ENCODE measurements at regions not wholly inside any gene's neighbourhood (a gene's known extent, or its start where the extent isn't known, plus 50 kb on each side); places are given as distances from the start of the nearest gene placed in this dataset.

DNA sequence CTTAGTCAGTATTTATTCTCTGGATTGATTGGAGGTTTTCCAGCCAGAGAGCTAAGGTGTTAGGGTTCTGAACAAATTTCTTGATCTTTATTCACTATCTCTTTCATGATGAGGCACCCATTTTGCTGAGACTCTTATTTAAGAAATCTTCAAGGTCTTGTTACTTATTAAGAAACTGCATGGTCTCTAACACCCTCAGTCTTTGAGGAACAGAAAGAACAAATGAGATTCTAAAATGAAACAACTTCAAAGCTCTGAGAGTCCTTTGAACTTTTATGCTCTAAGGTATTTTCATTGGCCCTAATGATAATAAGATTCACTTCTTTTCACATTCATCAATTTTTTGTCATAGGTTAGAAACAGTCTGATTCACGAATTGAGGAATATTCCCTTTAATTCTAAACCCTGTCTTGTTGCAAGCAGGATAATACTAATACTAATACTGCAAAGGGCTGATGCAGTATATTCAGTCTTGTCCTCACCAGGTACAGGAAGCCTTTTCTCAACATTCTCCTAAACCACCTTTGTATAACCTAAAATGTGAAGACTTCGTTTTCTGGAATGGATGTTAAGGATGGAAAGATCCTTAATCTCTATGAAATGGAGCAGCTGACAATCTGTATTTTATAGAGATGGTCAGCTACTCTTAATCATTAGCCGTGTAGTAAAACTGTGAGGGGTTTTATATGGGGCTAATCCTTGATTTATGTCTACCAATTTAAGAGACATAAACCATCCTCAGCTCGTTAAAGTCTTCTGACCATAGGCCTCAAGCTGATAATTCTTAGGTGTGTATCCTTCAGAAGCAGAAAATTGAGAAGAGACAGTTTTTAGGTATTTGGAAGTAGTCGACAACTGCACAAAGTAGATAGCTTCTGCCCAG is 198.3 kb downstream of the OTOL1 start:
- DNase-seq = no peak
- Histone ChIP-seq H2BK15ac (ENCODE audit: low read depth, low read length) (no peak overlapping the region), H3K18ac (ENCODE audit: insufficient read length, low read depth, low read length) (no peak overlapping the region), H2BK120ac (ENCODE audit: low read depth, low read length, poor library complexity, severe bottlenecking) (no peak overlapping the region), H3K23me2 (ENCODE audit: insufficient read length, low read depth, low read length, poor library complexity, severe bottlenecking) (no peaks in the 10 kb centered on the region), H2BK12ac (ENCODE audit: insufficient read length, low read depth, low read length) (no peak overlapping the region), H3K4me2 (ENCODE audit: insufficient read depth, insufficient read length, low read length) (no peak overlapping the region), H3K79me2 (ENCODE audit: insufficient read depth, low read length) (no peaks in the 10 kb centered on the region), H3K27ac (ENCODE audit: insufficient read length, low read depth, low read length) (no peak overlapping the region), H4K20me1 (ENCODE audit: control insufficient read depth, insufficient read depth, insufficient read length) (no peaks in the 10 kb centered on the region), H3K9ac (ENCODE audit: extremely low read depth, insufficient read length, low read length) (no peak overlapping the region), H3K23ac (ENCODE audit: insufficient read length, low read depth, low read length) (no peak overlapping the region), H3K9me3 (ENCODE audit: control insufficient read depth, low read depth, low read length) (no peaks in the 10 kb centered on the region), H3K79me1 (ENCODE audit: insufficient read depth, low read depth, low read length, poor library complexity, severe bottlenecking) (no peaks in the 10 kb centered on the region), H3K4ac (ENCODE audit: low read depth, low read length) (no peak overlapping the region), H3K4me1 (ENCODE audit: insufficient read depth, low read length) (no peaks in the 10 kb centered on the region), H2BK20ac (ENCODE audit: low read depth, low read length, poor library complexity, severe bottlenecking) (no peak overlapping the region), H2BK5ac (ENCODE audit: insufficient read length, low read length) (no peak overlapping the region), H3K27me3 (ENCODE audit: insufficient read depth, low read length) (no peaks in the 10 kb centered on the region), H4K91ac (ENCODE audit: insufficient read length, low read depth, low read length) (no peak overlapping the region), H3K56ac (ENCODE audit: insufficient read length, low read depth, low read length) (no peak overlapping the region), H2AFZ (ENCODE audit: low read length) (no peak overlapping the region), H3K14ac (ENCODE audit: insufficient read depth, low read length) (no peak overlapping the region), H3T11ph (ENCODE audit: low read length) (no peak overlapping the region), H4K8ac (replicated peaks; ENCODE audit: insufficient read length, low read depth, low read length) (no peak overlapping the region), H4K5ac (ENCODE audit: insufficient read length, low read depth, low read length) (no peak overlapping the region), H2AK5ac (ENCODE audit: insufficient read length, low read length) (no peak overlapping the region)
- H3K36me3 Mint-ChIP-seq (ENCODE audit: insufficient read depth in 1 of 3, low read depth in 3 of 3) = no peaks in the 10 kb centered on the region
- no peak overlapping the region for H3K4me3 Mint-ChIP-seq
- TF ChIP-seq CTCF (conservative IDR thresholded peaks at IDR 0.05) = no peak
- WGBS (ENCODE audit: extremely low coverage, insufficient read length, low lambda C conversion rate) = no CpG with 5 or more reads among the region's 5 CpGs
- no peaks in the 10 kb centered on the region for H3K9me3 Mint-ChIP-seq
- H3K27ac Mint-ChIP-seq = no peak overlapping the region
- peaks cover 6% of the 10 kb centered on the region in 2 experiments for H3K4me1 Mint-ChIP-seq
- no peaks in the 10 kb centered on the region for H3K27me3 Mint-ChIP-seq (ENCODE audit: low read depth)

Measured in H9 (cell line).